GM10248 (cell line): ENCODE measurements at regions not wholly inside any gene's neighbourhood (a gene's known extent, or its start where the extent isn't known, plus 50 kb on each side); places are given as distances from the start of the nearest gene placed in this dataset.
"Not testable (repeated sequence)": the region's sequence is repeated elsewhere in the genome, so short reads cannot be mapped to it uniquely, and the experiment has no call there.

Experiments used
- CTCF ChIA-PET: fragments of 300-600 bp; sonication (Branson Sonifier 250); formaldehyde crosslinking; extraction: SDS; loops from one replicate; lab custom pipeline; 2021; ENCODE audit warnings: antibody characterized with exemption; lab: Yijun Ruan, JAX
- POLR2A ChIA-PET: fragments of 350-650 bp; sonication (Branson Sonifier 250); formaldehyde crosslinking; extraction: SDS; loops from one replicate; lab custom pipeline; 2020; ENCODE audit warnings: antibody characterized with exemption; lab: Yijun Ruan, JAX
- DNase-seq: peaks from one replicate; pipeline ENCODE4 v3.0.0; 2012; ENCODE audit errors: extremely low spot score
- TF ChIP-seq, protein P1 (sequence below): IDR thresholded peaks from 2 replicates; pipeline ENCODE4 v1.5.1; 2012; ENCODE audit warnings: mild to moderate bottlenecking, low read depth; ENCODE audit errors: extremely low read depth, missing control alignments, control extremely low read depth

DNA sequence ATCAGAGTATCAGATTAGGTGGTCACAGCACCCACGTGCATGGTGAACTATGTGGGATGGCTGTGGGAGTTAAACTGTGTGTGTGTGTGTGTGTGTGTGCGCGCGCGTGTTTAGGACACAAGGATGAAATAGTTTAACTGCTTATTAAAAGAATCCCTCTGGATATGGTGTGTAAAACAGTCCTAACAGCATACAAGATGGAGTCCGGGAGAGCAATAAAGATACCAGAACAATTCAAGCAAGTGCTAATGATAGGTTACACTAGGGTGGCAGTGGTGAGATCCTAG, 202.2 kb downstream of the IPMK start:
- CTCF ChIA-PET, result interaction anchor here (1.1 to 1.6 kb wide), 2 partner anchors 59 to 480 kb away, joined by 3 read pairs; no protein-coding TSS in a partner anchor
- DNase-seq, result no peak
- TF ChIP-seq, protein P1, sequence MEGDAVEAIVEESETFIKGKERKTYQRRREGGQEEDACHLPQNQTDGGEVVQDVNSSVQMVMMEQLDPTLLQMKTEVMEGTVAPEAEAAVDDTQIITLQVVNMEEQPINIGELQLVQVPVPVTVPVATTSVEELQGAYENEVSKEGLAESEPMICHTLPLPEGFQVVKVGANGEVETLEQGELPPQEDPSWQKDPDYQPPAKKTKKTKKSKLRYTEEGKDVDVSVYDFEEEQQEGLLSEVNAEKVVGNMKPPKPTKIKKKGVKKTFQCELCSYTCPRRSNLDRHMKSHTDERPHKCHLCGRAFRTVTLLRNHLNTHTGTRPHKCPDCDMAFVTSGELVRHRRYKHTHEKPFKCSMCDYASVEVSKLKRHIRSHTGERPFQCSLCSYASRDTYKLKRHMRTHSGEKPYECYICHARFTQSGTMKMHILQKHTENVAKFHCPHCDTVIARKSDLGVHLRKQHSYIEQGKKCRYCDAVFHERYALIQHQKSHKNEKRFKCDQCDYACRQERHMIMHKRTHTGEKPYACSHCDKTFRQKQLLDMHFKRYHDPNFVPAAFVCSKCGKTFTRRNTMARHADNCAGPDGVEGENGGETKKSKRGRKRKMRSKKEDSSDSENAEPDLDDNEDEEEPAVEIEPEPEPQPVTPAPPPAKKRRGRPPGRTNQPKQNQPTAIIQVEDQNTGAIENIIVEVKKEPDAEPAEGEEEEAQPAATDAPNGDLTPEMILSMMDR, result no peak
- POLR2A ChIA-PET, result no interaction called here

DNA sequence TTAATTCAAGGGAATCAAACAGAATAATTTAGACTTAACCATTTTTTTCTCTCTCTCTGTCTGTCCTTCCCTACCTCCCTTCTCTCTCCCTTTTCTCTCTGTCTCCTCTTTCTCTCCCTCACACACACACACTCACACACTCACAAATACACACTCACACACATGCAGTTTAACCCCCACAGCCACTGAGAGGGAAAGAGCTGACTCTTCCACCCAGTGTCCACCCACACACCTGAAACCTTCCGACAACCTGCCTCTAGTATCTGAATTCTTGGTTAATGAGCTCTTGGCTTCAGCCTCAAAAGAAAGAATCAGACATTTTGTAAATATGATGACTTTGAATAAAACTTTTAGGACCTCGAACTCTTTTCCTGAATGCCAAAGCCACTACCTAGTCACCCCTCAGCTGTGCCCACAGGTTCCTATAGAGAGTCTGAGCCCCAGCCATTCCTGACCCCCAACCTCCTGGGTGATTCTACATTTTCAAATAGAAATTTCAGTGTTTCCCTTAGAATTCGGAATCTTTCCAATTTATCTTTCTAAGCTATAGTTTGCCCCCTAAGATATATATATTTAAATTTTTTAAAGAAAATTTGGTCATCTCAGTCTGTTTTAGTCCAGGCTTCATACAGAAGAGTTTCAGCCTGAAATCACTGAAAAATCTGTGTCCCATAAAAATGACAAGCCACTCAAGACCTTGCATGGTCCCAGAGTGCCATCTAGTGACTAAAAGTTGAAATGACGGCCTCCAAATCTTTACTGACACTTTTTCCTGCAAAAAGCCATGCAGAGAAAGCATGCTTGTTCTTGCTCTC, 202.8 kb downstream of the IPMK start:
- DNase-seq, result peak; percentile 28
- CTCF ChIA-PET, result interaction anchor here (0.7 to 1.6 kb wide), 4 partner anchors 10 to 480 kb away, joined by 3 read pairs; no protein-coding TSS in a partner anchor

DNA sequence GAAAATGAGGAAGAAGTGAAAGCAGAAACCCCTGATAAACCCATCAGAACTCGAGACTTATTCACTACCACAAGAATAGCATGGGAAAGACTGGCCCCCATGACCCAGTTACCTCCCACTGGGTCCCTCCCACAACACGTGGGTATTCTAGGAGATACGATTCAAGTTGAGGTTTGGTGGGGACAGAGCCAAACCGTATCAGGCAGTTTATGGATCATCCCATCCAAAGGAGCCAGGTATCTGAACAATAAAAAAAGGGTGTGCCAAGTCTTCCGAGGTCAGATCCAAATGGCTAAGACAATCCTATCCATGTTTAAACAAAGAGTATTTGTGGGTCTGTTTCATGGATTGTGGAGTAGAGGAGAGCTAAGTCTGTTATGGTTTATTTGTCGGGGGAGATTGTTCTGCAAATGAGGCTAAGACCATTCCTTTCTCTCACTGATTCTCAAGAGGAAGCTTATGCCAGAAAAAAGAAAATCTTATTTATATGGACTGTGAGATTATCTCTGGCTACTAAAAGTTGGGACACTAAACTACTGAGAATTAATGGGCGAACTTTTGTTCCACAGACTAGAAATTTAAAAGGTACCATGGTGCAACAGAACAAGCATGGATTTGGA, 203.7 kb downstream of the IPMK start:
- POLR2A ChIA-PET, result no interaction called here
- TF ChIP-seq, protein P1, result no peak
- CTCF ChIA-PET, result interaction anchor here (1.2 kb wide), 1 partner anchor 9 kb away, joined by 3 read pairs; no protein-coding TSS in a partner anchor
- no peak for DNase-seq

More for the DNA sequence above, 202.8 kb downstream of the IPMK start:
- TF ChIP-seq, protein P1, result peak; percentile 46
- POLR2A ChIA-PET, result no interaction called here

DNA sequence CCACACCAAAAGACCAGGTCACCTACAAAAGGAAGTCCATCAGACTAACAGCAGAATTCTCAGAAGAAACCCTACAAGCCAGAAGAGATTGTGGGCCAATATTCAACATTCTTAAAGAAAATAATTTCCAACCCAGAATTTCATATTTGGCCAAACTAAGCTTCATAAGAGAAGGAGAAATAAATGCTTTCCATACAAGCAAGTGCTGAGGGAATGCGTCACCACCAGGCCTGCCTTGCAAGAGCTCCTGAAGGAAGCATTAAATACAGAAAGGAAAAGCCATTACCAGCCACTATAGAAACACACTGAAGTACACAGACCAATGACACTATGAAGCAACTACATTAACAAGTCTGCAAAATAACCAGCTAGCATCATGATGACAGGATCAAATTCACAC, 209.0 kb downstream of the IPMK start:
- POLR2A ChIA-PET, DNase-seq: not testable (repeated sequence)
- CTCF ChIA-PET, result interaction anchor here (0.8 to 1.6 kb wide), 3 partner anchors 11 to 23 kb away, joined by 3 read pairs; no protein-coding TSS in a partner anchor

DNA sequence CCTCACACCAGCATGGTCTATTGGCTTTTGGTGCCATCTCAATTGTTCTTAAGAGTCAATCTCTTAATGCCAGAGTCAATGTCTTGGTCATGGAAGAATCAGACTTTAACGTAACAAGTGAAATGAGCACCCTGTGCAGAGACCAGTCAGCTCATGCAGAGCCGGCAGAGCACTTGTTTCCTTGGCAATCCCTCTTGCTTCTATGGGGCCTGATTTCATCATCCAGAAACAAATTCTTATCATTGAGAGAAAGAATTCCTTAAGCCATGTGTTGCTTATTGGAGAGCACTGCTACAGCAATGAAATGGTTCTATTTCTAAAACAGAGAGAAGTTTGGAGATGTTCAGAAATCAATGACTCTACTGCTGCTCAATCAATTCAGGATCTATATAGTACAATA, 212.8 kb downstream of the IPMK start:
- no peak for DNase-seq
- ChIA-PET POLR2A (no interaction called here), CTCF (interaction anchor here (0.8 kb wide), 1 partner anchor 10 kb away, joined by 3 read pairs; no protein-coding TSS in a partner anchor)
- TF ChIP-seq, protein P1, result no peak

DNA sequence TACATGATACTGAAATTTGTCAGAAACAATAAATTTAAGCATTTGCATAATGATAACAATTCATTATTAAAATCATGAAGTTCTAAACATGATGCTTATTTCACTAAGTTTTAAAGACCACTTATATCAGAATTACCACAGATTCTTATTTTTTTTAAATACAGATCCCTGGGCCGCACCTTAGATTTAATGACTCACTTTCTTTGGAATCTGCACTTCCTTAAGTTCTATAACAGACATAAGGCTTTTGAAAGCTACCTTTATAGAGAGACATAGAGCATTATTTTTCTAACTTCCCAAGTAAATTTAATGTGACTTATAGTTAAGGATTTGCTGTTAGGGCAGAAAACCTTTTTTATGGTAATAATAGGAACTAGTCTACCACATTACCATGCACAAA, 214.9 kb downstream of the IPMK start:
- no peak for DNase-seq
- TF ChIP-seq, protein P1, result no peak
- ChIA-PET POLR2A (no interaction called here), CTCF (no interaction called here)

DNA sequence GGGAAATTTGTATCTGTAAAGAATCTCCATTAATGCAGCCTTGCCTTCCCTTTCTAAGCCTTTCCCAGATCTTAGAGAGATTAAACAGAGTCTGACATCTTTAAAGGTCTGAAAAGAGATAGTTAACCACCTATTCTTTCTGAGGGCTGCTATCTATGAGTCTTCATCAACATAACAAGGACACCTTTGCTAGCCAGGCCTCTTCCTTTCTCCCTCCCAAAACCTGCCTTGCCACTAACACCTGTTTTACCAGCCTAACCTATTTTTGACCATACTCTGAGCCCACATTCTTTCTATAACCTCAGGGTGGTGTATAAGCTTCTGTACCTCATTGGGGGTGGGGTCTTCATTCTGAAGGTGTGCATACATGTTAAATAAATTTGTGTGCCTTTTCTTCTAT, 217.1 kb downstream of the IPMK start:
- DNase-seq, result no peak
- CTCF ChIA-PET, result no interaction called here
- TF ChIP-seq, protein P1, result no peak
- POLR2A ChIA-PET, result no interaction called here
